ENCODE measurements at regions not wholly inside any gene's neighbourhood (a gene's known extent, or its start where the extent isn't known, plus 50 kb on each side); places are given as distances from the start of the nearest gene placed in this dataset.

DNA sequence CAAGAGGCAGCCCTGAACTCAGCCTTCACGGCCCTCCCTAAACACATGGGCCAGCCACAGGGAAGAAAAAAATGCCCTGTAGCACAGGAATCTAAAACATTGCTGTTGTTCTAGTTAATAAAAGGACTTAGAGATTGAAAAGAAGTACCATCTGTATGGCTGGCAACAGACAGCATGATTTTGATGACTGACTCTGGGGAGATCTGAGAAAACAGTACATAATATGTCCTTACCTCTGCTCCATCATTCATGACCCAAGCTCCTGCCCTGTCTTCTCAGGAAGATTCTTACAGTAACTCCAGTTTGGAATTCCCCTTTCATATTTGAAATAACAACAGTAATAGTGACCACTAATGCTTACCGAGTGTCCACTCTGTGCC is 244.2 kb downstream of the ETS1 start:
- Mint-ChIP-seq H3K27ac (ENCODE audit: low read depth, unreplicated experiment) (no peak overlapping the region), H3K9me3 (ENCODE audit: unreplicated experiment) (no peaks in the 10 kb centered on the region), H3K4me3 (ENCODE audit: unreplicated experiment) (no peak overlapping the region), H3K36me3 (ENCODE audit: insufficient read depth, unreplicated experiment) (no peaks in the 10 kb centered on the region), H3K4me1 (ENCODE audit: insufficient read depth, unreplicated experiment) (no peaks in the 10 kb centered on the region), H3K27me3 (ENCODE audit: insufficient read depth, unreplicated experiment) (no peaks in the 10 kb centered on the region)
- ChIA-PET POLR2A (interaction anchor here (0.7 kb wide), 1 partner anchor 28 kb away, joined by 4 read pairs; no protein-coding TSS in a partner anchor), CTCF (interaction anchor here (0.5 to 0.6 kb wide), 2 partner anchors 181 to 189 kb away, joined by 3 to 4 read pairs; no protein-coding TSS in a partner anchor)
- intact Hi-C loops (cut with micrococcal nuclease): no loop called here
- DNase-seq (ENCODE audit: unreplicated experiment): no peak
- TF ChIP-seq, protein P1, sequence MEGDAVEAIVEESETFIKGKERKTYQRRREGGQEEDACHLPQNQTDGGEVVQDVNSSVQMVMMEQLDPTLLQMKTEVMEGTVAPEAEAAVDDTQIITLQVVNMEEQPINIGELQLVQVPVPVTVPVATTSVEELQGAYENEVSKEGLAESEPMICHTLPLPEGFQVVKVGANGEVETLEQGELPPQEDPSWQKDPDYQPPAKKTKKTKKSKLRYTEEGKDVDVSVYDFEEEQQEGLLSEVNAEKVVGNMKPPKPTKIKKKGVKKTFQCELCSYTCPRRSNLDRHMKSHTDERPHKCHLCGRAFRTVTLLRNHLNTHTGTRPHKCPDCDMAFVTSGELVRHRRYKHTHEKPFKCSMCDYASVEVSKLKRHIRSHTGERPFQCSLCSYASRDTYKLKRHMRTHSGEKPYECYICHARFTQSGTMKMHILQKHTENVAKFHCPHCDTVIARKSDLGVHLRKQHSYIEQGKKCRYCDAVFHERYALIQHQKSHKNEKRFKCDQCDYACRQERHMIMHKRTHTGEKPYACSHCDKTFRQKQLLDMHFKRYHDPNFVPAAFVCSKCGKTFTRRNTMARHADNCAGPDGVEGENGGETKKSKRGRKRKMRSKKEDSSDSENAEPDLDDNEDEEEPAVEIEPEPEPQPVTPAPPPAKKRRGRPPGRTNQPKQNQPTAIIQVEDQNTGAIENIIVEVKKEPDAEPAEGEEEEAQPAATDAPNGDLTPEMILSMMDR (IDR thresholded peaks at IDR 0.05; ENCODE audit: unreplicated experiment): no peak
- BruUV-seq (replicated peaks): no TSS peak

DNA sequence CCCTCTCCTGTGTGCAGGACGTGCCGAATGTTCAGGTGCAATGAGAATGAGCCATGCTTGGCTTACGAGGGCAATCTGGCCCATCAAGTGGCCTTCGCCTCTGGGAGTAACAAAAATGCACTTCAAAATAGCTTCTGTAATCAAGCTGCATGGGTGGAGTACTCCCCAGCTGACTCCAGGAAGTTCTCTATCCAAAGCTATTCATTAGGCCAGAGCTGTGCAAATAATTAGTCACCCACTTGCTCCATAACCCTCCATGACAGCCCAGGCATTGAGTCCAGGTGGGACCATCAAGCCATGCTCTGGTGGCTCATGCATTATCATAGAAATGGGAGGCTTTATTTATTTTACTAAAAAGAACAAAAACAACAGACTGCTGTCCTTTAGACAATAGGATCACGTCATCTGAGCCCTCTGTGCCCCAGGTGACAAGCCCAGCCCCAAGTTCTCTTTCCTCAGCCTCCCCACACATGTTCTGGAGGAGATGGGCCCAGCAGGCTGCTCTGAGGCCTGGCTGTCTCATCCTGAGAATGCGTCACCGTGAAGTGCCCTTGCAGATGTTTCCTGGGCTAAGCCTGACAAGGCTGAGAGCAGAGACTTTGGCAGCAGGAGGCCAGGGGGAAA is 244.7 kb downstream of the ETS1 start:
- no peak overlapping the region for H3K4me3 Mint-ChIP-seq (ENCODE audit: unreplicated experiment)
- ChIA-PET CTCF (interaction anchor here (0.6 kb wide), 1 partner anchor 181 kb away, joined by 4 read pairs; no protein-coding TSS in a partner anchor), POLR2A (interaction anchor here (1.0 kb wide), 1 partner anchor 154 kb away, joined by 3 read pairs; no protein-coding TSS in a partner anchor)
- peak; percentile 18 for DNase-seq (ENCODE audit: unreplicated experiment)
- intact Hi-C loops (cut with micrococcal nuclease): no loop called here
- H3K9me3 Mint-ChIP-seq (ENCODE audit: unreplicated experiment): no peaks in the 10 kb centered on the region
- no TSS peak for BruUV-seq (replicated peaks)
- H3K27me3 Mint-ChIP-seq (ENCODE audit: insufficient read depth, unreplicated experiment): no peaks in the 10 kb centered on the region
- no peaks in the 10 kb centered on the region for H3K4me1 Mint-ChIP-seq (ENCODE audit: insufficient read depth, unreplicated experiment)
- no peak overlapping the region for H3K27ac Mint-ChIP-seq (ENCODE audit: low read depth, unreplicated experiment)
- TF ChIP-seq, protein P1 (IDR thresholded peaks at IDR 0.05; ENCODE audit: unreplicated experiment): no peak
- no peaks in the 10 kb centered on the region for H3K36me3 Mint-ChIP-seq (ENCODE audit: insufficient read depth, unreplicated experiment)

DNA sequence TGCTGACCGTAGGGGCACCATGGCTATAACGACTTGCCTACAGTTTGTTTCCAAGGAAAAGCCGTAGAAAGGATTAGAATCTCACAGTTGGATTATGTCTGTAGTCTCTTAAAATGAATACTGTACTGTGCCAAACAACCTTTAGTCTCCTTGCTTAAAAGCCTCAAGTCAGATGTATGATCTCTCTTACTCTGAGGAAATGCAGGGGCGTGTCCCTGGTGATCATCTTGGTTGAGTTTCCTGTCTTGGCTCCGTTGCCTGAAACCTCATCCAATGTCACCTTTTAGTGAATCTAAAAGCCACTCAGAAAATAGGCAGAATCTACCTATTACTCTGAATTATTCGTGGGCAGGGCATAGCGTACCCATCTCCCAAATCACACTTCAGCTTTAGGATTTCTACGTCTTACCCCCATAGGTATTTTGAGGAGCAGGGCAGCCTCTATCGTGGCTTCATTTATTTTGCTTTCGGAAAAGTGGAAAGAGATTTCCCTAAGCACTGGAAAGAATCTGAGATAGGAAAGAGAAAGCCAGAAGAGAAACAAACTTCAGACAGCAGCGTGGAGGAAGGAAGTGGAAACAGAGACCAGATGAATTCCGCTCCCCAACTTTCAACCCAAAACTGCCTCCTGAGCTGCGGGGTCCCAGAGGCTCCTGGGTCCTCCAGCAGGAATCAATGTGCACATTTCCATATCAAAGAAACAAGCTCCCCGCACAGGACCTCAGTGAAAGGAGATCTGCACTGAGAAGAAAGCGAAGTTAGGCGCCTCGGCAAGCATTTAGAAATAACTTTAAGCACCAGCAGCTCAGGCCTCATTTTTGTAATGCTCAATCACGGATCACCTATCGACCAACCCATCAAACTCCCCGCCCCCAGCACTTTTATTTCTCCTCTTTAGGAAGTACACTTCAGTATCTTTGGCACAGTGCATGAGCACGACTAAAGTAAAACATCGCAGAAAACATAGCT is 245.8 kb downstream of the ETS1 start:
- Mint-ChIP-seq H3K4me3 (ENCODE audit: unreplicated experiment) (no peak overlapping the region), H3K27me3 (ENCODE audit: insufficient read depth, unreplicated experiment) (no peaks in the 10 kb centered on the region), H3K36me3 (ENCODE audit: insufficient read depth, unreplicated experiment) (no peaks in the 10 kb centered on the region), H3K4me1 (ENCODE audit: insufficient read depth, unreplicated experiment) (no peaks in the 10 kb centered on the region), H3K9me3 (ENCODE audit: unreplicated experiment) (no peaks in the 10 kb centered on the region), H3K27ac (ENCODE audit: low read depth, unreplicated experiment) (no peak overlapping the region)
- TF ChIP-seq, protein P1 (IDR thresholded peaks at IDR 0.05; ENCODE audit: unreplicated experiment): no peak
- intact Hi-C loops (cut with micrococcal nuclease): no loop called here
- CTCF ChIA-PET: no interaction called here
- POLR2A ChIA-PET: interaction anchor here (0.7 to 1.0 kb wide), 3 partner anchors 24 to 155 kb away, joined by 3 read pairs; no protein-coding TSS in a partner anchor
- BruUV-seq (replicated peaks): no TSS peak
- no peak for DNase-seq (ENCODE audit: unreplicated experiment)

DNA sequence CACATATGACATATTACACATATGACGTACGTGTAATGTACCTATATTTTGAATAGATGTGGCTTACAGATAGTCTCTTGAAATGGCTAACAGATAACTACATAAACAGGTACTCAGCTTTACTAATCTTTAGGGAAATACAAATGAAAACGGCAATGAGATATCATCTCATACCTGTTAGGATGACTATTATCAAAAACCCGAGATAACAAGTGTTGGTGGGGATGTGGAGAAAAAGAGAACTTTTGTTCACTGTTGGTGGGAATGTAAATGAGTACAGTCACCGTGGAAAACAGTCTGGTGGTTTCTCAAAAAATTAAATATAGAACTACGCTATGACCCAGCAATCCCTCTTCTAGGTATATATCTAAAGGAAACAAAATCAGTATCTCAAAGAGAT is 247.6 kb downstream of the ETS1 start:
- H3K4me3 Mint-ChIP-seq (ENCODE audit: unreplicated experiment): no peak overlapping the region
- intact Hi-C loops (cut with micrococcal nuclease): no loop called here
- POLR2A ChIA-PET: no interaction called here
- H3K4me1 Mint-ChIP-seq (ENCODE audit: insufficient read depth, unreplicated experiment): no peaks in the 10 kb centered on the region
- CTCF ChIA-PET: no interaction called here
- H3K27ac Mint-ChIP-seq (ENCODE audit: low read depth, unreplicated experiment): no peak overlapping the region
- no peak for DNase-seq (ENCODE audit: unreplicated experiment)
- H3K27me3 Mint-ChIP-seq (ENCODE audit: insufficient read depth, unreplicated experiment): no peaks in the 10 kb centered on the region
- no TSS peak for BruUV-seq (replicated peaks)
- H3K36me3 Mint-ChIP-seq (ENCODE audit: insufficient read depth, unreplicated experiment): no peaks in the 10 kb centered on the region
- H3K9me3 Mint-ChIP-seq (ENCODE audit: unreplicated experiment): no peaks in the 10 kb centered on the region
- TF ChIP-seq, protein P1 (IDR thresholded peaks at IDR 0.05; ENCODE audit: unreplicated experiment): no peak

Measured in MCF 10A (cell line).